Ovary (tissue), 7 donors: ENCODE measurements at regions not wholly inside any gene's neighbourhood (a gene's known extent, or its start where the extent isn't known, plus 50 kb on each side); places are given as distances from the start of the nearest gene placed in this dataset.

Experiments used
- DNase-seq, 5 donors: peaks; one replicate each; pipeline ENCODE4 v3.0.0-alpha.2; 2019 to 2020
- H3K27ac ChIP-seq, 2 donors: fragments of 200-600 bp; one replicate each; pipeline versions ENCODE4 v1.5.1 to v1.8.0; 2019 to 2022
- H3K27me3 ChIP-seq: fragments of 200-600 bp; one replicate; pipeline ENCODE4 v1.8.0; 2022
- H3K36me3 ChIP-seq: fragments of 200-600 bp; sonication (generic); one replicate; pipeline ENCODE4 v1.5.1; 2019
- H3K4me1 ChIP-seq: one replicate; pipeline ENCODE4 v1.8.1; 2013; ENCODE audit warnings: mild to moderate bottlenecking, moderate library complexity; ENCODE audit not compliant: insufficient read depth
- H3K4me3 ChIP-seq: fragments of 200-600 bp; sonication (generic); one replicate; pipeline ENCODE4 v1.5.1; 2017
- H3K9me3 ChIP-seq, 2 donors: fragments of 200-600 bp in 1 of 2; sonication (generic) in 1 of 2; one replicate each; pipeline versions ENCODE4 v1.5.1 to v1.8.1; 2013 to 2019; ENCODE audit warnings: mild to moderate bottlenecking in 1 of 2, moderate library complexity in 1 of 2
- EP300 ChIP-seq: sonication (generic); formaldehyde crosslinking; IDR thresholded peaks from one replicate; pipeline ENCODE4 v1.6.1; 2017; ENCODE audit warnings: antibody characterized with exemption
- POLR2A ChIP-seq: fragments of 450-650 bp; IDR thresholded peaks from one replicate; pipeline ENCODE4 v1.6.1; 2017; ENCODE audit warnings: antibody characterized with exemption, mild to moderate bottlenecking, moderate library complexity
- WGBS, 3 donors: extraction: QIAGEN DNeasy Blood & Tissue Kit in 1 of 3; methylation state at CpG; one replicate each; pipeline versions ENCODE4 v1.1.5 to v1.1.7; 2013 to 2017; 5-methylcytosine and 5-hydroxymethylcytosine counted together
- intact Hi-C, 4 donors: fragments of 100-400 bp; cut with DNase I; formaldehyde crosslinking; loops; one replicate each; pipeline versions ENCODE4 v1.11.0 to v1.15.1; 2022 to 2023
- TF ChIP-seq, protein P1 (sequence below), 3 donors: fragments of 450-650 bp in 2 of 3; fragments of 200-600 bp in 1 of 3; IDR thresholded peaks; one replicate each; pipeline versions ENCODE4 v1.5.1 to v1.8.0; 2016 to 2022; ENCODE audit warnings: antibody characterized with exemption in 3 of 3, mild to moderate bottlenecking in 1 of 3
- donor health status: DM: no; HTN: no; CAD: no; lungs with moderate emphysema.
- donor health status: DM: no; HTN: no; CAD: no.
- donor health status: Bipolar disorder and iron deficiency.
- donor health status: DM: no; HTN: no; CAD: no.
- donor health status: DM: yes; HTN: yes; CAD: no.

DNA sequence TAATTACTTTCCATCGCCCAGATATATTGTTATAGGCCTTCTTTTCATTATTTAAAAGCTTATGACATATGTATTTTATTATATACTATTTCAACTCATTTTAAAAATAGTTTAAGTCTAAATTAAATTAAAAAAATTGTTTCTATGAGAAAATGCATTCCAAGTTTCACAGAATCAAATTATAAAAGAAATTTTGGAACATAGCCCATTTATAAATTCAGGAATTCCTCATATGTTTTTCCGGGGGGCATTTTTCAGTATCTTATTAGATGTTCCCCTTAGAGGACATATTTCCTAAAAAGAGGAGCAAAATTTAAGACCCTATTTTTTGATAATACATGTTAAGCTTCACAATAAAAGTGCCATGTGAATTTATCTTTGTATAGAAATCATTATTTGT is 119.9 kb upstream of the ATP2B1 start:
- intact Hi-C loops: no loop called here
- TF ChIP-seq, protein P1, sequence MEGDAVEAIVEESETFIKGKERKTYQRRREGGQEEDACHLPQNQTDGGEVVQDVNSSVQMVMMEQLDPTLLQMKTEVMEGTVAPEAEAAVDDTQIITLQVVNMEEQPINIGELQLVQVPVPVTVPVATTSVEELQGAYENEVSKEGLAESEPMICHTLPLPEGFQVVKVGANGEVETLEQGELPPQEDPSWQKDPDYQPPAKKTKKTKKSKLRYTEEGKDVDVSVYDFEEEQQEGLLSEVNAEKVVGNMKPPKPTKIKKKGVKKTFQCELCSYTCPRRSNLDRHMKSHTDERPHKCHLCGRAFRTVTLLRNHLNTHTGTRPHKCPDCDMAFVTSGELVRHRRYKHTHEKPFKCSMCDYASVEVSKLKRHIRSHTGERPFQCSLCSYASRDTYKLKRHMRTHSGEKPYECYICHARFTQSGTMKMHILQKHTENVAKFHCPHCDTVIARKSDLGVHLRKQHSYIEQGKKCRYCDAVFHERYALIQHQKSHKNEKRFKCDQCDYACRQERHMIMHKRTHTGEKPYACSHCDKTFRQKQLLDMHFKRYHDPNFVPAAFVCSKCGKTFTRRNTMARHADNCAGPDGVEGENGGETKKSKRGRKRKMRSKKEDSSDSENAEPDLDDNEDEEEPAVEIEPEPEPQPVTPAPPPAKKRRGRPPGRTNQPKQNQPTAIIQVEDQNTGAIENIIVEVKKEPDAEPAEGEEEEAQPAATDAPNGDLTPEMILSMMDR (IDR thresholded peaks at IDR 0.05): no peak
- TF ChIP-seq POLR2A (no peak), EP300 (no peak)
- 88 to 93% (median 93%) methylated on average over 2 of the region's 2 CpGs for WGBS, 3 donors
- Histone ChIP-seq H3K27me3 (no peaks in the 10 kb centered on the region), H3K27ac (no peak overlapping the region), H3K9me3 (no peaks in the 10 kb centered on the region), H3K36me3 (no peaks in the 10 kb centered on the region), H3K4me3 (no peak overlapping the region), H3K4me1 (no peaks in the 10 kb centered on the region)
- no peak for DNase-seq

DNA sequence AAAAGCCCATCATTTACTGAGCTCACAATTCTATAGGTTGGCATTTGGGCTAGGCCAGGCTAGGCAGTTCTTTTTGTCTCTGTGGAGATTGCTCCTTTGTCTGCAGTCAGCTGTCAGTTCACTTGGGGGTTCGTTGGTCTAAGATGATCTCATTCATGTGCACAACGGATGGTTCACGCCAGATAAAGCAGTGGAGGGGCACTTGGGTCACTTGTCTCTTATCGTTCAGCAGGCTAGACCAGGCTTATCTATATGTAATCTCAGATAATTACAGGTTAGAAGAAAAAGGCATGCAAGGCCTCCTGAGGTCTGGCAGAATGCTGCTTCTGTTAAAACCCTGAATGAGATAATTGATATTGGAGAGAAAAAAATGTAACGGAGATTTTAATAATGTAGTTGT is 119.0 kb upstream of the ATP2B1 start:
- 78 to 83% (median 79%) methylated on average over 5 of the region's 5 CpGs for WGBS, 3 donors
- Histone ChIP-seq H3K36me3 (no peaks in the 10 kb centered on the region), H3K27ac (no peak overlapping the region), H3K27me3 (no peaks in the 10 kb centered on the region), H3K4me1 (no peaks in the 10 kb centered on the region), H3K9me3 (no peaks in the 10 kb centered on the region), H3K4me3 (no peak overlapping the region)
- no peak for TF ChIP-seq POLR2A
- no peak for TF ChIP-seq EP300
- TF ChIP-seq, protein P1 (IDR thresholded peaks at IDR 0.05): no peak
- intact Hi-C loops: no loop called here
- no peak for DNase-seq

DNA sequence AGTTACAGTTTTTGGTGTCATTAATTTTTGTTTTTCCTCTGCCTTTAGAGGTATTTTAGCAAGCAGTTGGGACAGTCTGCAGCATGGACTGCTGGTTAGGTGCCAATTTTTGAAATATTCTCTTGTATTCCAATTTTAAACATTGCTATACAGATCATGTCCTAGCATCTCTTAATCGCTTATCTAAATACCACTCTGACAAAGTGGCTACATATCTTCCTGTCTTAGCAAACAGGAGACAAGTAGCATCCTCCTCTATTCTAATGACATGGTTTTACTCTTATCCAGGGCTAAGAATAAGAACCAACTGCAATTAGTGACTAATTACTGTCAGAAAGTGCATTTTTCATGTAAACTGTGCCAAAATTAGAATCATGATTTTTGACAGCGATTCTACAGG is 117.8 kb upstream of the ATP2B1 start:
- 83 to 84% (median 83%) methylated on average over 2 of the region's 2 CpGs for WGBS, 3 donors
- intact Hi-C loops: no loop called here

DNA sequence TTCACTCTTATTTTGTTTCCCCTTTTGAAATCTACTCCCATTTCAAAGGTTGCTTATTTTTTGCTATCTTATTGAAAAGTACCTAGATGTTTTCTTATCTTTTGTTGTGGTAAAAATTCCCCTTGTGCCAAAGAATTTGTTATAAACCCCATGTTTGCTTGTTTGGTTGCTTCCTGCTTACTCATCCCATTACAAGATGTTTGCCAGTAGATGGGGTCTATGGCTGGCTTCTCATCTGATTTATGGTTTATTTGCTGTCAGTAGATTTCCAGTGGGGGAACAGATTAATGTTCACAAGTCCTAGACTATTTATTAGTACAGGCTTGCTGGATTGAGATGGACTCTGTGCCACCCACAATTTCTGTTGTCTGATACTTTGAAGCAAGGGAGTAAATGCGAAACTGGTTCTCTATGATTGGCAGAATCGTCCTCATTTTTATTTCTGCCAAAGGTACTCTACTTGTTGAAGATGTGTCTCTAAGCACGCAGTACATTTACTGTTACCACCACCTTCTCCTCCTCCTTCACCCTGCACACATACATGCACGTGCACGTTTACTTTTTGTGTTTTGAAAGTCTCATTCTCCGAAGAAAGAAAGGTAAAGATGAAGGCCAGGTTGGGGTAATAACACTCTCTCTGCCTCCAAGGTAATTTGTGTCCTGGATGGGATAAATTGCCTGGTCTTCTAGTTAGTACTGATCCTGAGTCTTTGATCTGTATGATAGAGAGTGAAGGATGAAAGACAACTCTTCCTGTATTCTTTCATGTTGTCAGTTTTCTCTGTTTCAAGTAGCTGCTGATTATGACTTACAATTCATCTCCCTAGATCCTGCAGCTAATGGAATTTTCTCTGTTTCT is 117.2 kb upstream of the ATP2B1 start:
- Histone ChIP-seq H3K27me3 (no peaks in the 10 kb centered on the region), H3K36me3 (no peaks in the 10 kb centered on the region), H3K4me3 (no peak overlapping the region), H3K9me3 (no peaks in the 10 kb centered on the region), H3K27ac (no peak overlapping the region), H3K4me1 (no peaks in the 10 kb centered on the region)
- intact Hi-C loops: no loop called here
- 73 to 84% (median 78%) methylated on average over 6 of the region's 6 CpGs for WGBS, 3 donors
- no peak for DNase-seq
- no peak for TF ChIP-seq POLR2A
- TF ChIP-seq, protein P1 (IDR thresholded peaks at IDR 0.05): no peak
- no peak for TF ChIP-seq EP300

More for the DNA sequence above, 117.8 kb upstream of the ATP2B1 start:
- no peaks in the 10 kb centered on the region for H3K9me3 ChIP-seq
- no peaks in the 10 kb centered on the region for H3K36me3 ChIP-seq
- H3K4me3 ChIP-seq: no peak overlapping the region
- H3K27me3 ChIP-seq: no peaks in the 10 kb centered on the region
- no peak for TF ChIP-seq POLR2A
- no peak for TF ChIP-seq EP300
- TF ChIP-seq, protein P1 (IDR thresholded peaks at IDR 0.05): no peak
- no peak for DNase-seq
- H3K27ac ChIP-seq: no peak overlapping the region
- H3K4me1 ChIP-seq: no peaks in the 10 kb centered on the region
